Left forelimb (tissue), 1 donor: ENCODE measurements at regions not wholly inside any gene's neighbourhood (a gene's known extent, or its start where the extent isn't known, plus 50 kb on each side); places are given as distances from the start of the nearest gene placed in this dataset.
"Not testable (repeated sequence)": the region's sequence is repeated elsewhere in the genome, so short reads cannot be mapped to it uniquely, and the experiment has no call there.

Source experiments
- DNase-seq: peaks from one replicate; pipeline ENCODE4 v3.0.0-alpha.2; 2018; ENCODE audit warnings: low spot score

DNA sequence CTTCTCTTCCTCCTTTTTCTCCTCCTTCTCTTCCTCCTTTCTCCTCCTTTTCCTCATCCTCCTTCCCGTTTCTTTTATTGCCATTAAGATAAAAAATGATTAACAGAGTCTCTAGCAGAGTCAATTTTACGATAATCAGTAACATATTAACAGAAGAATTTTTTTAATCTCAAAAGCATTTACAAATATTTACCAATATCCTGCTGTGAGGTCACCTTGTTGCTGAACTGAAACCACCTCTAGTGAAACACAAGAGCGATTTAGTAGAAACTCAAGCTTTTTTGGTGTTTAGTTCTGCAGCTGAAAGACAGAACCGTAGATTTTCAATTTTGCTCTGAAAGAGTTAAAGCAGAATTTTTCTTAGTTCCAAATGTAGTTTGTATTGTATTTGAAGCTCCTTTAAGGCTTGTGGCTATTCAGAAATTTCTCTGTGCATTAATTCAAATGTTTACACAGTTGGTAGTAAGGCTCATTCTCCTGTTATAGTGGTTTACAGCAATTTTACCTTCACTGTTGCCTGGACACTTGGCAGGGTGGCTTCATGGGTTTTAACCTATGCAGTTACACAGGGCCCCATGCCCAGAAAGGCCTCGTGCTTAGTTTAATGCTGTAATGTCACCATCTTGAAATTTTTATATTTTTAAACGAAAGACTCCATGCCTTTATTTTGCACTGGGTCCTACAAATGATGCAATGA is 1106.6 kb upstream of the FAM98A start:
- no peak for DNase-seq

DNA sequence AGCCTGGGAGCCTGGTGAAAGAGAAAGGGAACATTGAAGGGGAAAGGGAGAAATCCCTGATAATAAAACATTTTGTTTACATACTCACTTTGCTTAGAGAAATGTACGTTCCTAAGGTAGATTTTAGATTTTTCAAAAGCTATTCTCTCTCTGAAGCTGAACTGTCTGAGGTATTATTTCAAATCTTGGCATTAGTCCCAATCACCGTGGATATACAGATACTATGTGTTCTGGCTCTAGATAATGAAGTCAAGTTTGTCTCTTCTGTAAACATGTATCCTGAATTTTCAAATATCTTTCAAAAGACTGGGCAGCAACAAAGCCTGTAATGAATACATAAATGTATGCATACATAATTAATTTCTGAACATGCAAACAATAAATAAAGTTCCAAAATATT is 1104.2 kb upstream of the FAM98A start:
- no peak for DNase-seq

DNA sequence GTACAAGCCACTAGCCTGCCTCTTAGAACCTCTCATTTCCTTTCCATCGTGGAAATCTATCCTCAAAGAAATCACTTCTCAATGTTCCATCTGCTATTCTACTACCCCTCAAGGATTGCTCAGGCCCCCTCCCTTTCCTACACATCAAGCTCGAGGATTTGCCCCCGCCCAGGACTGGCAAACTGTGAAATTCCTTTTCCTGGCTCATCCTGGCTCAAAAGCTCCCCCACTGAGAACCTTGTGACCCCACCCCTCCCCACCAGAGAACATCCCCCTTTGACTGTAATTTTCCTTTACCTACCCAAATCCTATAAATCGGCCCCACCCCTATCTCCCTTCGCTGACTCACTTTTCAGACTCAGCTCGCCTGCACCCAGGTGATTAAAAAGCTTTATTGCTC is 1103.3 kb upstream of the FAM98A start:
- not testable (repeated sequence) for DNase-seq

DNA sequence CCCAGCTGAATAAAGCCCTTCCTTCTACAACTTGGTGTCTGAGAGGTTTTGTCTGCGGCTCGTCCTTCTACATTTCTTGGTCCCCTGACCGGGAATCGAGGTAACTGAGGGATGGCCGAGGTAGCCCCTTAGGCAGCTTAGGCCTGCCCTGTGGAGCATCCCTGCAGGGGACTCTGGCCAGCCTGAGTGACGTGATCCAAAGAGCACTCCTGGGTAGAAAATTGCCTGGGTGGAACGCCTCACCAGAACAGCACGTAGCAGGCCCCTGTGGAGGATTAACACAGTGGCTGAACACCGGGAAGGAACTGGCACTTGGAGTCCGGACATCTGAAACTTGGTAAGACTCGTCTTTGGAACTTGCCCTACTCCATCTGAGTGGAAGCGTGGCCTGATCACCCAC is 1078.5 kb upstream of the FAM98A start:
- not testable (repeated sequence) for DNase-seq

DNA sequence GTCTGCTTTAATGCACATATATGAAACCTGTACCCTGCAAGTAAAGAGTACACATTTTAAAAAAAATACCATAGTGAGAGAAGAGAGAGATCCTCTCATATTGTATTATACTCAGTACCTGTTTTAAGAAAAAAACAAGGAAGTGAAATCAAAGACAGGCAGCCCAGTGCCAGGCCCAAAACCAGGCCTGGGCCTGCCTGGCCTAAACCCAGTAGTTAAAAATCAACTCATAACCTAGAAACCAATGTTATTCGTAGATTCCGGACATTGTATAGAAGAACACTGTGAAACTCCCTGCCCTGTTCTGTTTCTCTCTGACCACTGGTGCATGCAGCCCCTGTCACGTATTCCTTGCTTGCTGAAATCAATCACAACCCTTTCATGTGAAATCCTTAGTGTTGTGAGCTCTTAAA is 1078.0 kb upstream of the FAM98A start:
- DNase-seq = not testable (repeated sequence)

DNA sequence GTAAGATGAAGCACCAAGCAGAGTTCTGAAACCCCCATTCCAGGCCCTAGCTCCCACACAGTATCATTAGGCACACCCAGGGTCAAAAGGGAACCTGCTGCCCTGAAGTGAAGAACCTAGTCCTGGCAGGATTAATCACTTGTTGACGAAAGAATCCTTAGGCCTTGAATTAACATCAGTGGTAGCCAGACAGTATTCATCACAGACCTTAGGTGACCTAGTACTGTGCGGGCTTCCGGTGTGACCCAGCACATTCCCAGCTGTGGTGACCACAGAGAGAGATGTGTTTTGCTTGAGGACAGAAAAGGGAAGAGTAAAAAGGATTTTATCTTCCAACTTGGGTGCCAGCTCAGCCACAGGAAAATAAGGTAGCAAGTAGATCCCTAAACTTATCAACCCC is 1071.4 kb upstream of the FAM98A start:
- DNase-seq = no peak

DNA sequence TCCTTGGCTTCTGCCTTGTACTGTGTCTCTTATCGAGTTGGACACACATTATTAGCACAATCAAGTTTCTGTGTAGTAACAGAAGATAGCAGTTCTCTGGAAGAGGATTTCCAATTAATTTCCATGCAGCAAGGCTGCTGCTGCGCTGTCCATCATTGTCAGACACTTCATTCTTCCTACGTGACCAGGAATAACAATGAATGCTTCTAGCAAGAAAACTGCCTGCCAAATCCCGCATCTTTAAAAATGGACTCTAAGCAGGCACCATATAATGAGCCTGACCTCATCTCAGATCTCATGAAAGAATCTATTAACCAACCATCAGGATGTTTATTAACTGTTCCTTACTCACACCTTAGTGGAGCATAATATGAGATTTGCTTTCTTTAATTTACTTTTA is 1067.7 kb upstream of the FAM98A start:
- DNase-seq = no peak

DNA sequence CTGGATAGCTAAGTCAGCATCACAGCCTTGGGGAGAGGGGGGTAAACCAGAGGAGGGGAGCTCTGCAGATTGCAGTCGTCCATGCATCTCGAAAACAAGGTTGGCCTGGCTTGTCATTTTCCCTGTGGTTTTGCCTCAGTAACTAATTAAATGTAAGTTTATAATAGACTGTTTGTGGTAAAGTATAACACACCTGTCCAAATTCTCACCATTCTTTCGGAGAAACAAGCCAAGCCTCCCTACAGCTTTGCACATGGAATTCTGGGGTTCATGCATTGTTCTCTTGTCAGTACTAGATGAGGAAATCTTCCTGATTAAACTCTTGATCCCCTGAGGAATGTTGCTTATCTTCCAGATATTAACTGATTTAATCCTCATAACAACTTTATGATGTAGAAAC is 1065.2 kb upstream of the FAM98A start:
- no peak for DNase-seq

DNA sequence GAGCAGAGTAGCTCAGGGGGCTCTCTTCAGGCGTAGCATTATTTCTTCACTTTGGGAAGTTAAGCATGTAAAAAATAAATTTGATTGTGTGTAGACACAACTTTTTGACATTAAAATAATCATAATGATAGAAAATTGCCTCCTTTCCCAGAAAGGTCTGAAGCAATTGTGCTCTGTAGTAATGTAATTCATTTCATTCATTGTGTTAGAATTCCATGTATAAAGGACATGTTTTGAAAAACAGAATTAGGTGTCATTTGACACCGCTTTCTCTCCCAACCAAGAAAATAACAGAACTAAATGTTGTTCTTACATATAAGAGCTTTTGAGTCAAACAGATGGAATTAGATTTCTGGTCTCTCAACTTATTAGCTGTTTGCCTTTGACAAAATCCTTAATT is 1064.2 kb upstream of the FAM98A start:
- DNase-seq = no peak

DNA sequence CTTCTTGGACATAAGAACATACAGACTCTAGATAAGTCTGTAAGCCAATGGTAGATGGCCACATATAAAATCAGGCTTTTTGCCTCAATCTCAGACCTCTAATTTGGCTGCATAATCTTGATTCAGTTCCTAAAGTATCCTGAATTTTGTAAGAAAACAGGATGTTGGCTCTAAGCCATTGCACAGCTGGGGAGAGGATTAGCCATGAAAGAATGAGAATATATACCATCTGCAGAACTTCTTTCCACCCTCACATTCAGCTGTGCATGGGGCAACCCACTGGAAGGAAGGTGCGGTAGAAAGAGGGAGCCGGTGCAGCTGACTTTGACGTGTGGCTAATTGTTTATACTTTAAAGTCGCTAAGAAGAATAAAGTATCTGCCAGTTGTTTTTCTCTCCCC is 1061.6 kb upstream of the FAM98A start:
- no peak for DNase-seq

DNA sequence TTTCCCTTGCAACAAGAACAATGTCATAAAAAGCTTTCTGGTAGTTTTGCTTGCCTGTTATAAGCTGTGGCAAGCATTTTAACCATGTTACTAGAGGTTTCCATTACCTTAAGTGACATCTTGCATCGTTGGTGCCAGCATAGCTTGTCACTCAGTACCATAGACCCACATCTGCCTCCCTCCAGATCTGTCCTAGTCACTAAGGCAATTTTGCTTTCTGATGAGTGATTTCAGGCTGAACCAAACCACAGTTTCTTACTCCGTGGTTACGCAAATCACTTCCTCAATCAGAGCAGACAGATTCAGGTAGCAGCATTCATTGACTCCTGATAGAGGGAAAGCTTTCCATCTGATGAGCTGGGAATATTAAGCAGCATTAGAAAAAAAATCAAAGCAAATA is 1057.5 kb upstream of the FAM98A start:
- no peak for DNase-seq

DNA sequence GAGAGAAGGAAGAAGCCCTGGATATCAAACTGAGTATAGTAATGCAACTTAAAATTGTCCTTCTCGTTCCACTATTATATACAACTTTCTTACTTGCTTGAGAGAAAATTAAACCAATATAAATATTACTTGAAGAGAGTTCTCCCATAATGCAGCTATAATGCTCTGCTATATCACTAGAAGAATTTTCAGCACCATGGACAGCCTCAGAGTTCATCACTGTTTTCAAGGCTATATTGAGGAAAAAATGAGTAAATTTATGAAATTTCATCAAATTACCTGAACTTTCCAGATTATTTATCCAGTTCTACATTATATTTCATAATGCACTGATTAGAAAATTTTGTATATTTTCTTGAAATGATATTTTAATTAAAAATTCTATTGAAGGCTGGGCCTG is 1053.5 kb upstream of the FAM98A start:
- DNase-seq = no peak

DNA sequence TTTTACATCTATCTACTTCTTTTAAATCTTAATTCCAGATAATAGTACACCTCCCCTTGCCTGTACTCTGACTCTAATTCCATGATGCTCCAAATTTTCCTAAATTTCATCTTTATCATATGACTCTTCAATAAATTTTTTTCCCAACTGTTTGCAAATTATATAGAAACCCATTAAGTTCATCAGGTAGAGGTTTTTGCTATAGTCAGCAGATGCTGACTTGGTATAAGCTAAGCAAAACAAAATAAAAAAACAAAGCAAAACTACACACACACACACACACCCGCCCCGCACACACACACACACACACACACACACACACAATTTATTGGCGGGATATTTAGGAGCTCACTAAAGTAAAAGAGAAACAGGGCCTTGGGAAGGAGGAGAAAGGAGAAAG is 1047.8 kb upstream of the FAM98A start:
- no peak for DNase-seq

DNA sequence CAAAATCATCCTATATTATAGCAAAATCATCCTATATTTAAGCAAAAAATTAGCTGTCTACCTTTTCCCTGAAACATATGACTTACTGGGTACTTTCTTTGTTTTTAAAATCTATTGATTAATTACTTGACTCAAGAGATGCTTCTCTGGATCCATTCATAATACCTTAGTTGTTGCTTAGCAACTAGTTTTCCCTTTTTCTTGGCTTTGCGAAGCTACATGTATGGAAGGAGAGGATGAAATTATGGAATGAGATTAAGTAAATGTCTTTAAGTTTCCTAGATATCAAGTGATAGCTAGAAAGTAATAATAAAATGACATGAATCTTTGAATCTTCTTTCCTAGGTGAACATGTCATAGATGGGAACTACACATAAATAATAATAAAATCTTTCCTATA is 1033.2 kb upstream of the FAM98A start:
- DNase-seq = no peak

DNA sequence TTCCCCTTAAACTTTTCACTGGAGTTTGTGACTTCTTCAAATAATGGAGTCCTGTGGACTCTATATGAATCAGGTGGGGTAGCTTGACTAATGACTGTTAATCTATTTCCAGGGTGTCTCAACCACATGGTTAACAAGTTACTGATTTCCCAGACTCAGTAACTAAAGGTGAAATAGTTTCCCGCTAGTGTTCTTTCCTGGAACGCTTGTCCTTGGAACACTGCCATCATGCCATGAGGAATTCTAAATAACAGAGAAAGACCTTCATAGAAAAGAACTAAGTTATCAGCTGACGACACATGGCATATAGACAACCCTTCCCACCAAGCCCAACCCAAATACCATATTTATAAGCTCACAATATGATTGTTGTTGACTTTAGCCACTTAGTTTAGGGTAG is 1027.9 kb upstream of the FAM98A start:
- DNase-seq = no peak

DNA sequence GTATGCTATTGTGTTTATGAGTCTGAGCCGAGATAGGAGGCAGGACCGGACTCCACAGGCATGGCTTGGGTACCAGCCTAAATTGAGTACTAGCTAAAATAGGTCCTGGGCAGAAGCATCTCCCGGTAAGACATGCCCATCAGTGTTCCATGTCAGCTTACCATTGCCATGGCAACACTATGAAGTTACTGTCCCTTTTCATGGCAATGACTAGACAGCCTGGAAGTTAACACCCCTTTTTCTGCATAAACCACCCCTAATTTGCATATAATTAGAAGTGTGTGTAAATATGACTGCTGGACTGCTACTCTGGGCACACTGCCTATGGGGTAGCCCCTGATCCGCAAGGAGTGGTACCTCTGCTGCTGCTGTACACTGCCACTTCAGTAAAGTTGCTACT is 1005.1 kb upstream of the FAM98A start:
- no peak for DNase-seq

DNA sequence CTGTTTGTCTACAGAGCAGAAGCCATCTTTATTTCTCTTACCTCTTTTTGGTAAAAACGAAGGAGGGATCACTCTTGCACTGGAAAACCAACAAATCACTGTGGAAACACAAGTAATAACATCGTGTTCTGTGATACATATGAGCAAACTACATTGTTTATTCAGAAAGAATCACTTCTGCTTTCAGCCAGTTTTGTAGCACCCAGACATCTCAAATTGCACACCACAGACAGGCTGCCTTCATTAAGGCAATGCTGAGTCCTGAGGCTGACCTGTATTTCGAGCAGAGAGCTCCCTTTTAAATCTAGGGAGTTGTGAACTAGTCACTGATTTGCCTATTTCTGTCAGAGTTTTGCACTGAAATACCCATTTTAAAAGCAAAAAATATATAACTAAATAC is 1003.2 kb upstream of the FAM98A start:
- no peak for DNase-seq

DNA sequence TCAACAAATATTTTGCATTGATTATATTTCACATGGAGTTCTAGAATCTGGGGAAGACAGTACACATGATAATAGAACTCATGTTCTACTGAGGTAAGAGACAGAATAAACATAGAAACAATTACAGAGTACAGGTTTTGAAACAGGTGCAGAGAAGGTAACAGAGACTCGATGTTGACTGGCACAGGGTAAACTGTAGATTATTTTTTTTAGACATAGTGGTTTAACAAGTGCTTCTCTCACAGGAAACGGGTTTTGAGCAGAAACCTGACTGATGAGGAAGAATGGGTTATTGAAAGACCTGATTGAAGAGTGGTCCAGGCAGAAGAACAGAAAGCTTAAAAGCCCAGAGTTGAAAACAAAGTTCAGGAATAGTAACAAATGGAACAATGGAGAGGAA is 1002.5 kb upstream of the FAM98A start:
- DNase-seq = no peak

DNA sequence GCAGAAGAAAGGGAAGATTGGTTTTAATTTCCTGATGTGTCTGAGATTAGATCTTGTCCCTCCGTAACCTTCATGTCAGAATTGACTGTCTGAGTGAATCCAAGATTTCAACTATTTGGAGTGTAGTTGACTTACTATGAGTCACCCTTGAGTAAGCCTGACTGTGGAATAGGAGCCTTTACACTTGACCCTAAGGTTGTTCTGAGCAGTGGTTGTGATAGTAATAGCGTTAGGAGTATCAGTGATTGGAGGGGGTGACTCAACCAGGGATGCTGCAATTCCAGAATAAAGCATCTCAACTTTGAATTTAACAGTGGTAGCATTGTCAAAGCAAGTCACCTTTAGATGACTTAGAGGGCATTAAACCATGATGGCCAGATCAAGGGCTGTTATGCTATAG is 979.5 kb upstream of the FAM98A start:
- no peak for DNase-seq

DNA sequence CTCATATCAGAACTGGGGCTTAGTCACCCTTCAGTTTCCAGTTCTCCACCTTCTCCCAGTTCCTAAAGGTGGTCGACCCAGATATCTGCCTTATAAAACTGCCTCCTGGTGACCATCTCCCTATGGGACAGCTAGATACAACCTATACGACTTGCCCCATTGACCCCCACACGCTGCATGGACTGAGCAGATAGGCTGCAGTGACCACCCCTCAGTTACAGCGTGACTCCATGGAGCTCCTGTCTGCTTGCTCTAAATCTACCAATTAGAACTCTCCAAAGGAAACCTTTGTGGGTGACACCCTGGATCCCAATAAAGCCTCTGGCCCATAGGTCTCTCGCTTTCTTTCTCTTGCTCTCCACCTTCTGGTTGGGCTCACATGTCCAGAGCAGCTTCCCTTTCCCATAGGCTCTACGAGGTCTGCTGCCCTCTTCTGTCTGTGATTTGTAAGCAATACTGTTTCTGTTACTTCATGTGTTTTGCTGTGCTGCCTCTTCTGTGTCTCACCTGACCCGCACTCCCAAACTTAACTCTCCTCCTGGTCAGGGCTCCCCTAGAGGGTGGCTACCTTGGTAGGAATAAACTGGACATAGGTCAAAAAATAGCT is 971.3 kb upstream of the FAM98A start:
- DNase-seq = no peak

DNA sequence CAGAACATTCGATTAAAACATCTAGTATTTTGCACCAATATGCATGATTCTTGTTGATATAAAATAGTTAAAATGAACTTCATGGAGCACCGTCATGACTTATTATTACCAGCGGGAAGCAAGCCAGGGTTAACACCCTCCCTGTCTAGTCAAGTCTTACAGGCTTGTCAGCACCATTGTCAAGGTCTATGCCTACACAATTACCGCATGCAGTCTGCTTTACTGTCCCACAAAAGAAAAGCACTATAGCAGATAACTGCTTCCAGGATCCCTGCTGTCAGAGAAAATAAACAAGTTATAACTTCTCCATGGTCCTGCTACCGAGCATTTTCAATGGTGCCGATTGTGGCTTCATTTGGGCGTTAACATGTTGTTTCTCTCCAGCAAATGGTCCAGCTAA is 968.0 kb upstream of the FAM98A start:
- DNase-seq = no peak

DNA sequence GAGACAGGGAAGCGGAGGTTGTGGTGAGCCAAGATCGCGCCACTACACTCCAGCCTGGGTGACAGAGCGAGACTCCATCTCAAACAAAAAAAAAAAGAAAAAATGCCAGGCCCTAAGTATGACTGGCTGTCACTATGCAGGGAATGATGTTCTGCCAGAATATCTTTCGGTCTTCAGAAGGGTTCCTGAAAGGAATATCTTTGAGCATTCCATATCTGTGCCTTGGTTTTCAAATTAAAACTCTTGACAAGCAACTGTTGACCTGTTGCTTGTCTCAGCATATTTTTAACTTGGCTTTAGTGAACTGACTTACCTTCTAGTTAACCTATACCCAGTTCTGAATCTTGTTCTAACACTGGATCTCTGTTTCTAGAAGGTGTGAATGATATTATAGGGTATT is 953.2 kb upstream of the FAM98A start:
- DNase-seq = no peak

DNA sequence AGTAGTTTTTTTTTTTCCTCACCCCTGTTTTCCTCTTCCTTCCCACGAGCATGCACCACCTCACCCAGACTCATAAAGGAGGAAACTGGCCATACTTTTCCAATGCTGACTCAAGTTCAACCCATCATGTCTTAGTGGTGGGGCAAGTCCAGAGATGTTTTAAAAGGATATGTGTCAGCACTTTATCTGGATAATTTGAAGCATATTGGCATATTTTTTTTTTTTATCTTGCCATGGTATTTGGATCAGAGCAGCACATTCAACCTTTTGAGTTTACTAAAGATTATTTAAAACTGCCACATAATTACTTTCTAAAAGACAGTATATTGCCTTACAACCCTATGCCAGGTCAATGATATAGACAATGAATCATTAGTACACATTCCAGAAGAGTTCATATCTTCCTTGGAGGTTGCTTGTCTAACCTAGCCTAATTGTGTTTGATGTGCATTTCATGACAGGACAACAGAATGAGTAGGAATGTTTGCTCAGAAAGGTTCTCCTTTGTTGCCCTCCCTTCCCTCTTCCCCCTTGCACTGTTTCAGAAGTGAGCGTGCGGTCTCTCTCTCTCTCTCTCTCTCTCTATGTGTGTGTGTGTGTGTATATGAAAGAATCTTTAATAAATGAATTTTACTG is 950.7 kb upstream of the FAM98A start:
- DNase-seq = no peak

DNA sequence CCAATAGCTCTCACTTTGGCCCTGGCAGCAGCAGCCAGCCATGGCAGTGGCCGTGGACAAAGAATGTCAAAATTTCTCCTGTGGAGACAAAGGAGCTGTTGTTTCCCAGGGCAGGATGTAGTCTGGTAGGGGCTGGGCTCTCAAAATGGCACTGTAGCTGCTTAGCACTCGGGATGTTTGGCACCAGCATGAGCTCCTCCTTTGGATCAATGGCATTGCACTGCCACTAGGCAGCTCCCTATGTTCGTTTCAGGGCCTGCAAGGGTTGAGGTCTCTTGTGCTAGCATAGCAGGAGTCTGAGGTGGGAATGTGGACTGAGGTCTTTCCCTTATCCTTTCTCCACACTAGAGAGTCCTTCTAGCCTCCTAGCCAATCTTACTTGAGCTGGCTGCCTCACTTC is 948.8 kb upstream of the FAM98A start:
- DNase-seq = no peak
